Caco-2 (cell line): ENCODE measurements at regions not wholly inside any gene's neighbourhood (a gene's known extent, or its start where the extent isn't known, plus 50 kb on each side); places are given as distances from the start of the nearest gene placed in this dataset.

ENCODE experiments used
- BruUV-seq: library from RNA; stranded (reverse); fragments of 400-500 nt; replicated peaks from 2 replicates; lab custom pipeline; 2021; lab: Mats Ljungman, UMichigan
- CTCF ChIA-PET: fragments of 300-600 bp; sonication (Branson Sonifier 250); formaldehyde crosslinking; loops from one replicate; lab custom pipeline; 2022; ENCODE audit warnings: antibody characterized with exemption; lab: Charles Lee
- POLR2A ChIA-PET: fragments of 300-600 bp; sonication (Branson Sonifier 250); formaldehyde crosslinking; loops from one replicate; lab custom pipeline; 2022; ENCODE audit warnings: antibody characterized with exemption; lab: Charles Lee
- DNase-seq, 2 experiments: peaks; one replicate each; pipeline versions ENCODE4 v3.0.0 to v3.0.0-alpha.2; 2020 to 2022
- H3K27me3 ChIP-seq: replicated peaks from 2 replicates; pipeline ENCODE4 v1.6.0; 2011; ENCODE audit warnings: low read length; ENCODE audit not compliant: control insufficient read depth, insufficient read depth
- H3K36me3 ChIP-seq: 2 replicates; pipeline ENCODE4 v1.5.1; 2011; ENCODE audit warnings: low read length; ENCODE audit not compliant: control insufficient read depth, insufficient read depth
- H3K4me1 ChIP-seq: fragments of 250-450 bp; sonication (Bioruptor Pico); 2 replicates; pipeline ENCODE4 v1.5.1; 2020; ENCODE audit warnings: mild to moderate bottlenecking
- H3K4me3 ChIP-seq: 2 replicates; pipeline ENCODE4 v1.5.1; 2011; ENCODE audit warnings: low read depth, mild to moderate bottlenecking, control low read depth, low read length
- H3K9me3 ChIP-seq: fragments of 250-450 bp; sonication (Bioruptor Pico); 2 replicates; pipeline ENCODE4 v1.5.1; 2020; ENCODE audit warnings: mild to moderate bottlenecking, moderate library complexity
- H3K27ac Mint-ChIP-seq: one replicate; pipeline ENCODE4 v1.8.0; 2022; ENCODE audit warnings: mixed read lengths; ENCODE audit not compliant: unreplicated experiment
- H3K27me3 Mint-ChIP-seq: one replicate; pipeline ENCODE4 v1.8.0; 2022; ENCODE audit warnings: mixed read lengths; ENCODE audit not compliant: insufficient read depth, unreplicated experiment
- H3K36me3 Mint-ChIP-seq: one replicate; pipeline ENCODE4 v1.8.0; 2022; ENCODE audit warnings: mild to moderate bottlenecking, mixed read lengths; ENCODE audit not compliant: insufficient read depth, unreplicated experiment
- H3K4me1 Mint-ChIP-seq: one replicate; pipeline ENCODE4 v1.8.0; 2022; ENCODE audit warnings: low read depth, mixed read lengths; ENCODE audit not compliant: unreplicated experiment
- H3K4me3 Mint-ChIP-seq: one replicate; pipeline ENCODE4 v1.8.0; 2022; ENCODE audit warnings: mild to moderate bottlenecking, moderate library complexity, mixed read lengths; ENCODE audit not compliant: unreplicated experiment
- H3K9me3 Mint-ChIP-seq: one replicate; pipeline ENCODE4 v1.8.0; 2022; ENCODE audit warnings: mixed read lengths; ENCODE audit not compliant: unreplicated experiment
- intact Hi-C: fragments of 100-400 bp; cut with micrococcal nuclease; formaldehyde crosslinking; loops from one replicate; pipeline ENCODE4 v1.10.0; 2022; ENCODE audit not compliant: unreplicated experiment
- TF ChIP-seq, protein P1 (sequence below), 2 experiments: fragments of 200-600 bp in 1 of 2; IDR thresholded peaks; 1 replicate in 1 of 2; 2 replicates in 1 of 2; pipeline versions ENCODE4 v1.5.1 to v1.8.0; 2011 to 2022; ENCODE audit warnings: antibody characterized with exemption in 1 of 2, control low read depth in 1 of 2, inconsistent platforms in 1 of 2, low read depth in 1 of 2, low read length in 1 of 2, mild to moderate bottlenecking in 1 of 2, moderate library complexity in 1 of 2; ENCODE audit not compliant: insufficient read depth in 1 of 2, severe bottlenecking in 1 of 2, unreplicated experiment in 1 of 2

DNA sequence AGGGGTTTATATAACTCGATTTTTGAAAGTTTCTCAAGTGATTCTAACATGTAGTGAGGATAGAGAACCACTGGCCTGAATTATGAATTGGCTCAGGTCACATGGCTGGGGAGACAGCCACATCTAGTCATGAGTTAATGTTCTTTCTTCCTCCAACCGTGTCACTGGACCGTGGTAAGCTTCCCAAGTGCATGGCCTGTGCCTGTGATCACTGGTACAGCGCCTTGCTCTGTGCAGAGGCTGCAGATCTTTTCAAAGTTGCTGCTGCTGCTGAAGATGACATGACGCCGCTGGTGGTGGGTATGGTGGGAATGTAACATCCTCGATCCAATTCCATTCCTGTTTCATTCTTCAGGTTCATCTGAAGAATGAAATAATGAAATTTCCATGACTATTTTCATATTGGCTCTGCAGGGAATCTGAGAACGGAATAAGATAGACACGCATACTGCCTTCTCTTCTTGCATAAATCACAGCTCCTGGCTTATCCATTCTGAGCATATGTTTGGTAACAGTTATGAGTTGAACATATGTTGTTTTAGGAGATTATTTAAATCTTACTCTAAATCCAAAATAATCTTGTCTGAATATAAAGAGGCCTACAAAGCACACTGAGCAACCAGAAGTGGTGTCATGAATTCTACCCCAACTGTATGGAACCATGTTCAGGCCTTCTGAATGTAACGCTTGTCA lies 100.5 kb upstream of the THSD7B start:
- no peak overlapping the region for H3K27ac Mint-ChIP-seq
- H3K36me3 Mint-ChIP-seq: no peaks in the 10 kb centered on the region
- CTCF ChIA-PET: interaction anchor here (1.2 kb wide), 1 partner anchor 137 kb away, joined by 3 read pairs; no protein-coding TSS in a partner anchor
- intact Hi-C loops: no loop called here
- no peaks in the 10 kb centered on the region for H3K36me3 ChIP-seq
- H3K9me3 Mint-ChIP-seq: peaks cover 14% of the 10 kb centered on the region
- H3K9me3 ChIP-seq: no peaks in the 10 kb centered on the region
- H3K27me3 Mint-ChIP-seq: no peaks in the 10 kb centered on the region
- H3K4me1 ChIP-seq: no peaks in the 10 kb centered on the region; the same call in 1 of the 2 replicates
- no peak overlapping the region for H3K4me3 Mint-ChIP-seq
- BruUV-seq: no TSS peak
- no peak for DNase-seq
- POLR2A ChIA-PET: no interaction called here
- TF ChIP-seq, protein P1, sequence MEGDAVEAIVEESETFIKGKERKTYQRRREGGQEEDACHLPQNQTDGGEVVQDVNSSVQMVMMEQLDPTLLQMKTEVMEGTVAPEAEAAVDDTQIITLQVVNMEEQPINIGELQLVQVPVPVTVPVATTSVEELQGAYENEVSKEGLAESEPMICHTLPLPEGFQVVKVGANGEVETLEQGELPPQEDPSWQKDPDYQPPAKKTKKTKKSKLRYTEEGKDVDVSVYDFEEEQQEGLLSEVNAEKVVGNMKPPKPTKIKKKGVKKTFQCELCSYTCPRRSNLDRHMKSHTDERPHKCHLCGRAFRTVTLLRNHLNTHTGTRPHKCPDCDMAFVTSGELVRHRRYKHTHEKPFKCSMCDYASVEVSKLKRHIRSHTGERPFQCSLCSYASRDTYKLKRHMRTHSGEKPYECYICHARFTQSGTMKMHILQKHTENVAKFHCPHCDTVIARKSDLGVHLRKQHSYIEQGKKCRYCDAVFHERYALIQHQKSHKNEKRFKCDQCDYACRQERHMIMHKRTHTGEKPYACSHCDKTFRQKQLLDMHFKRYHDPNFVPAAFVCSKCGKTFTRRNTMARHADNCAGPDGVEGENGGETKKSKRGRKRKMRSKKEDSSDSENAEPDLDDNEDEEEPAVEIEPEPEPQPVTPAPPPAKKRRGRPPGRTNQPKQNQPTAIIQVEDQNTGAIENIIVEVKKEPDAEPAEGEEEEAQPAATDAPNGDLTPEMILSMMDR (IDR thresholded peaks at IDR 0.05; ENCODE audit: insufficient read depth in 1 of 2, low read depth in 1 of 2, low read length in 1 of 2, severe bottlenecking in 1 of 2, unreplicated experiment in 1 of 2): no peak
- H3K4me1 Mint-ChIP-seq: no peaks in the 10 kb centered on the region
- H3K27me3 ChIP-seq: no peaks in the 10 kb centered on the region
- no peak overlapping the region for H3K4me3 ChIP-seq

DNA sequence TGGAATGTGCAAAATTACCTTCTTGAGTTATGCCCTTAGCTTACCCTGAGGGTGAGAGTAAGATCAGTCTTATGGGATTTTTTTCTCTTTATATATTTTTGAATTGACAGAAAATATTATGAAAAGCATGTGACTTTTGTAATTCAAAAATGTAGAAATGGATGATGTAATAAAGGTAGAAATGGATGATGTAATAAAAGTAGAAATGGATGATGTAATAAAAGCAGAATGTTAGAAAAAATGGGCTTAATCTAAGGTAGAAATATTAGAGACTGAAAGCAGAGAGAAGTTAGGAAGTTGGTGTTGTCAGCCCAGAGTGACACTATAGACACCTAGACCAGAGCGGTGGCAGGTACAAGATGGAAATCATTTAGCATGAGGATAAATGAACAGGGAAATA lies 107.1 kb upstream of the THSD7B start:
- no peaks in the 10 kb centered on the region for H3K9me3 ChIP-seq
- Mint-ChIP-seq H3K36me3 (no peaks in the 10 kb centered on the region), H3K9me3 (peaks cover 10% of the 10 kb centered on the region), H3K27me3 (peaks cover under 1% of the 10 kb centered on the region), H3K27ac (no peak overlapping the region), H3K4me1 (no peaks in the 10 kb centered on the region), H3K4me3 (no peak overlapping the region)
- DNase-seq: no peak
- BruUV-seq: no TSS peak
- POLR2A ChIA-PET: no interaction called here
- H3K27me3 ChIP-seq: no peaks in the 10 kb centered on the region
- TF ChIP-seq, protein P1 (IDR thresholded peaks at IDR 0.05; ENCODE audit: insufficient read depth in 1 of 2, low read depth in 1 of 2, low read length in 1 of 2, severe bottlenecking in 1 of 2, unreplicated experiment in 1 of 2): no peak
- CTCF ChIA-PET: interaction anchor here (0.6 kb wide), 1 partner anchor 97 kb away, joined by 3 read pairs; no protein-coding TSS in a partner anchor
- intact Hi-C loops: no loop called here
- H3K4me1 ChIP-seq: no peaks in the 10 kb centered on the region
- H3K36me3 ChIP-seq: no peaks in the 10 kb centered on the region
- H3K4me3 ChIP-seq: no peak overlapping the region

DNA sequence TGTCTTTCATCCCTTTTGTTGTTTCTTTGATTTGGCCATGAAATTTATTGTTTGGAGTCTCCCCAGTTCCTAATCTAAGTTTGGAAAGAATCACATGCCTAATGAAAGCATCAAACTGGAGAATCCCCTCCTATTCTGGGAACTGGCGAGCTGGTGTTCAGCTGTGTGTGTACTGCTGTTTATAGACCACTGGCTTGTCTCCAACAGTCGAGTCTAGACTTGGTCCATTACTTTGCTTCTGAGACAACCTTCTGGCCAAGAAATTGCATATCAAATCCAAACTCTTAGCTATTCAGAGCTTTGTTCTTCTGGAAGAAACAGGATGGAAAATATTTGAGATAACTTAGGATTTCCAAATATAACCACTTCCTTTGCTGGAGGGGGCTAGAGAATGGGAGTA lies 111.5 kb upstream of the THSD7B start:
- POLR2A ChIA-PET: no interaction called here
- no peaks in the 10 kb centered on the region for H3K36me3 ChIP-seq
- intact Hi-C loops: no loop called here
- peaks cover 8% of the 10 kb centered on the region for H3K4me1 Mint-ChIP-seq
- no TSS peak for BruUV-seq
- no peaks in the 10 kb centered on the region for H3K27me3 ChIP-seq
- CTCF ChIA-PET: no interaction called here
- H3K4me1 ChIP-seq: no peaks in the 10 kb centered on the region
- H3K27ac Mint-ChIP-seq: no peak overlapping the region
- TF ChIP-seq, protein P1 (IDR thresholded peaks at IDR 0.05; ENCODE audit: insufficient read depth in 1 of 2, low read depth in 1 of 2, low read length in 1 of 2, severe bottlenecking in 1 of 2, unreplicated experiment in 1 of 2): no peak
- H3K9me3 Mint-ChIP-seq: peaks cover 10% of the 10 kb centered on the region
- no peak overlapping the region for H3K4me3 ChIP-seq
- no peak for DNase-seq
- H3K4me3 Mint-ChIP-seq: no peak overlapping the region
- H3K36me3 Mint-ChIP-seq: no peaks in the 10 kb centered on the region
- no peaks in the 10 kb centered on the region for H3K9me3 ChIP-seq
- H3K27me3 Mint-ChIP-seq: peaks cover 2% of the 10 kb centered on the region
